ENCODE measurements at regions not wholly inside any gene's neighbourhood (a gene's known extent, or its start where the extent isn't known, plus 50 kb on each side); places are given as distances from the start of the nearest gene placed in this dataset.

- no peak for TF ChIP-seq SP2 (IDR thresholded peaks at IDR 0.05; ENCODE audit: low read length)
- no peak for TF ChIP-seq HDAC6 (IDR thresholded peaks at IDR 0.05; ENCODE audit: low read depth, low read length)
- no peak for TF ChIP-seq SP1 (IDR thresholded peaks at IDR 0.05; ENCODE audit: low read depth, low read length)
- no peak for TF ChIP-seq ATF2 (IDR thresholded peaks at IDR 0.05; ENCODE audit: low read length)
- TF ChIP-seq BCL11A (IDR thresholded peaks at IDR 0.05; ENCODE audit: low read depth in 2 of 2, low read length in 2 of 2), result no peak
- no peak for TF ChIP-seq SIX5 (IDR thresholded peaks at IDR 0.05; ENCODE audit: low read depth, low read length)
These were observed 256.9 kb downstream of the ERMARD start (continued) for GRCh38 chr6:170008294-170008785.

All from H1 (cell line).